GM12878 (cell line): ENCODE measurements at regions not wholly inside any gene's neighbourhood (a gene's known extent, or its start where the extent isn't known, plus 50 kb on each side); places are given as distances from the start of the nearest gene placed in this dataset.

Experiments used
- ATAC-seq: fragments of 200-7000 bp; cut with Tn5 transposase; 3 replicates; pipeline ENCODE4 v1.9.1; 2020; ENCODE audit warnings: mild to moderate bottlenecking, moderate library complexity
- BruUV-seq: library from RNA; stranded (reverse); fragments of 400-500 nt; replicated peaks from 2 replicates; lab custom pipeline; 2021; lab: Mats Ljungman, UMichigan
- CTCF ChIA-PET: fragments of 300-600 bp; sonication (Branson Sonifier 250); formaldehyde crosslinking; extraction: SDS; loops from one replicate; lab custom pipeline; 2021; ENCODE audit warnings: inconsistent platforms; lab: Yijun Ruan, JAX
- POLR2A ChIA-PET: fragments of 350-600 bp; formaldehyde crosslinking; extraction: SDS; loops from one replicate; lab custom pipeline; 2021; ENCODE audit warnings: inconsistent platforms; lab: Charles Lee
- RAD21 ChIA-PET: fragments of 300-600 bp; sonication (Branson Sonifier 250); formaldehyde crosslinking; loops from one replicate; lab custom pipeline; 2023; ENCODE audit warnings: antibody characterized with exemption; ENCODE audit not compliant: unreplicated experiment; lab: Charles Lee
- SMC1A ChIA-PET: fragments of 300-600 bp; sonication (Branson Sonifier 250); formaldehyde crosslinking; loops from one replicate; lab custom pipeline; 2023; ENCODE audit not compliant: unreplicated experiment, uncharacterized antibody; lab: Charles Lee
- DNase-seq: peaks from one replicate; pipeline ENCODE4 v3.0.0-alpha.2; 2011; ENCODE audit warnings: low read depth, low spot score
- FAIRE-seq: peaks from 3 replicates; lab custom pipeline; 2011; peaks lifted over from hg19 to GRCh38; lab: Jason Lieb, UNC
- H2AFZ ChIP-seq: 2 replicates; pipeline ENCODE4 v1.6.0; 2011; ENCODE audit warnings: low read depth, low read length, control low read depth; ENCODE audit not compliant: control insufficient read depth
- H3K27ac ChIP-seq: 2 replicates; pipeline ENCODE4 v1.5.1; 2011; ENCODE audit warnings: control low read depth; ENCODE audit not compliant: control insufficient read depth, insufficient read depth
- H3K27me3 ChIP-seq, 2 experiments: replicated peaks in 1 of 2; 2 replicates each; pipeline versions ENCODE4 v1.6.0 to v1.6.1; 2011; ENCODE audit warnings: low read length in 1 of 2; ENCODE audit not compliant: control insufficient read depth in 2 of 2, insufficient read depth in 2 of 2
- H3K36me3 ChIP-seq, 2 experiments: 2 replicates each; pipeline ENCODE4 v1.5.1; 2011; ENCODE audit warnings: low read length in 1 of 2; ENCODE audit not compliant: control insufficient read depth in 2 of 2, insufficient read depth in 2 of 2
- H3K4me1 ChIP-seq: 2 replicates; pipeline ENCODE4 v1.6.1; 2011; ENCODE audit warnings: mild to moderate bottlenecking, low read length, moderate library complexity, mixed read lengths; ENCODE audit not compliant: control insufficient read depth, insufficient read depth
- H3K4me2 ChIP-seq: 2 replicates; pipeline ENCODE4 v1.6.0; 2011; ENCODE audit warnings: control low read depth; ENCODE audit not compliant: control insufficient read depth, insufficient read depth
- H3K4me3 ChIP-seq: fragments of 200-600 bp; sonication (generic); 2 replicates; pipeline ENCODE4 v1.5.1; 2016
- H3K79me2 ChIP-seq: 2 replicates; pipeline ENCODE4 v1.6.0; 2011; ENCODE audit warnings: low read length; ENCODE audit not compliant: control insufficient read depth, insufficient read depth
- H3K9ac ChIP-seq: 2 replicates; pipeline ENCODE4 v1.8.0; 2011; ENCODE audit warnings: low read length, control low read depth, mixed read lengths; ENCODE audit not compliant: control insufficient read depth, insufficient read depth
- H3K9me3 ChIP-seq: replicated peaks from 3 replicates; pipeline ENCODE4 v1.5.1; 2011; ENCODE audit warnings: mild to moderate bottlenecking, low read length; ENCODE audit not compliant: control insufficient read depth, insufficient read depth
- H4K20me1 ChIP-seq: 2 replicates; pipeline ENCODE4 v1.6.0; 2011; ENCODE audit not compliant: control insufficient read depth, insufficient read depth
- NR2F1 ChIP-seq: fragments of 450-650 bp; conservative IDR thresholded peaks from 2 replicates; pipeline ENCODE4 v1.6.1; 2017; ENCODE audit warnings: mild to moderate bottlenecking
- RUNX3 ChIP-seq: IDR thresholded peaks from 2 replicates; pipeline ENCODE4 v1.6.1; 2012; ENCODE audit warnings: low read length, inconsistent platforms
- SMC3 ChIP-seq: IDR thresholded peaks from 2 replicates; pipeline ENCODE4 v1.6.1; 2011; ENCODE audit warnings: low read length, improper control_type of control experiment, borderline replicate concordance
- SP1 ChIP-seq: IDR thresholded peaks from one replicate; pipeline ENCODE4 v1.6.1; 2011; ENCODE audit warnings: low read depth, low read length
- WGBS: methylation state at CpG from one replicate; pipeline ENCODE4 v1.1.6; 2016; ENCODE audit warnings: low lambda C conversion rate; ENCODE audit not compliant: insufficient replicate concordance, insufficient coverage; ENCODE audit errors: missing lambda C conversion rate; 5-methylcytosine and 5-hydroxymethylcytosine counted together
- in situ Hi-C: fragments of 300-500 bp; cut with MboI; formaldehyde crosslinking; loops from 9 replicates; pipeline ENCODE4 v1.14.3; 2018; ENCODE audit warnings: mixed read lengths
- intact Hi-C: fragments of 100-400 bp; cut with micrococcal nuclease; formaldehyde crosslinking; loops from one replicate; pipeline ENCODE4 v1.14.2; 2022; ENCODE audit not compliant: unreplicated experiment
- TF ChIP-seq, protein P1 (sequence below): fragments of 450-650 bp; IDR thresholded peaks from 2 replicates; pipeline ENCODE4 v1.6.1; 2018; ENCODE audit warnings: borderline replicate concordance, mild to moderate bottlenecking; ENCODE audit not compliant: partially characterized antibody
- TF ChIP-seq, protein P2 (sequence below): fragments of 450-650 bp; IDR thresholded peaks from 2 replicates; pipeline ENCODE4 v1.6.1; 2017; ENCODE audit warnings: mild to moderate bottlenecking, low read depth, inconsistent platforms; ENCODE audit not compliant: poor library complexity, severe bottlenecking

DNA sequence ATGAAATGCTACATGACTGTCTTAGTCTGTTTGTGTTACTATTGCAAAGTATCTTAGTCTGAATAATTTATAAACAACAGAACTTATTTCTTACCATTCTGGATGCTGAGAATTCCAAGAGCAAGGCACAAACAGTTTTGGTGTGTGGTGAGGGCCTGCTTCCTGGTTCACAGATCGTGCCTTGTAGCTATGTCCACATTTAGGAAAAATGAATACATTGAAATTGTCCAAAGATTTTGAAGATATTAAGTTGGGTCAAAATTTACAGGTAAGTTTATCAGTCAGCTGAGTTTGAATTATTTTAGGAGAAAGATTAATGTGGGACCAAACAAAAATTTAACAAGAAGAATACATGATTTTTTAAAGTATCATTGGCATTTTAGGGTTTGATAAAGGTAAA is 293.5 kb downstream of the LTN1 start:
- intact Hi-C loops (no loop called here), in situ Hi-C loops (no loop called here)
- DNase-seq (no peak), FAIRE-seq (no peak), ATAC-seq (no peak)
- Histone ChIP-seq H3K79me2 (no peaks in the 10 kb centered on the region), H4K20me1 (no peaks in the 10 kb centered on the region), H3K4me2 (no peak overlapping the region), H3K9me3 (no peaks in the 10 kb centered on the region; the same call in 2 of the 3 replicates), H3K4me3 (no peak overlapping the region), H3K27ac (no peak overlapping the region), H3K9ac (no peak overlapping the region), H3K36me3 (no peaks in the 10 kb centered on the region), H3K27me3 (no peaks in the 10 kb centered on the region), H3K4me1 (no peaks in the 10 kb centered on the region), H2AFZ (no peak overlapping the region)
- ChIA-PET SMC1A (no interaction called here), CTCF (no interaction called here), RAD21 (no interaction called here), POLR2A (no interaction called here)
- no peak for TF ChIP-seq RUNX3
- no peak for TF ChIP-seq SP1
- no TSS peak for BruUV-seq
- WGBS, result 0% methylated on average over 1 of the region's 1 CpG

DNA sequence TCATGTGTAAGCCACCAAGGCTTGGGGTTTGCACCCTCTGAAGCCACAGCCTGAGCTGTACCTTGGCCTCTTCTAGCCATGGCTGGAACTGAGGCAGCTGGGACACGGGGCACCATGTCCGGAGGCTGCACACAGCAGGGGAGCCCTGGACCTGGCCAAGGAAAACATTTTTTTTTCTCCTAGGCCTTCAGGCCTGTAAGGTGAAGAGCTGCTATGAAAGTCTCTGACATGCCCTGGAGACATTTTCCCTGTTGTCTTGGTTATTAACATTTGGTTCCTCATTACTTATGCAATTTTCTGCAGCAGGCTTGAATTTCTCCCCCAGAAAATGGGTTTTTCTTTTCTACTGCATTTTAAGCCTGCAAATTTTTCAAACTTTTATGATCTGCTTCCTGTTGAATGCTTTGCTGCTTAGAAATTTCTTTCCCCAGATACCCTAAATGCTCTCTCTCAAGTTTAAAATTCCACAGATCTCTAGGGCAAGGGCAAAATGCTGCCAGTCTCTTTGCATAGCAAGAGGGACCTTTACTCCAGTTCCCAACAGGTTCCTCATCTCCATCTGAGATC is 295.8 kb downstream of the LTN1 start:
- RAD21 ChIA-PET, result no interaction called here

More for the DNA sequence above, 295.8 kb downstream of the LTN1 start:
- TF ChIP-seq, protein P1, sequence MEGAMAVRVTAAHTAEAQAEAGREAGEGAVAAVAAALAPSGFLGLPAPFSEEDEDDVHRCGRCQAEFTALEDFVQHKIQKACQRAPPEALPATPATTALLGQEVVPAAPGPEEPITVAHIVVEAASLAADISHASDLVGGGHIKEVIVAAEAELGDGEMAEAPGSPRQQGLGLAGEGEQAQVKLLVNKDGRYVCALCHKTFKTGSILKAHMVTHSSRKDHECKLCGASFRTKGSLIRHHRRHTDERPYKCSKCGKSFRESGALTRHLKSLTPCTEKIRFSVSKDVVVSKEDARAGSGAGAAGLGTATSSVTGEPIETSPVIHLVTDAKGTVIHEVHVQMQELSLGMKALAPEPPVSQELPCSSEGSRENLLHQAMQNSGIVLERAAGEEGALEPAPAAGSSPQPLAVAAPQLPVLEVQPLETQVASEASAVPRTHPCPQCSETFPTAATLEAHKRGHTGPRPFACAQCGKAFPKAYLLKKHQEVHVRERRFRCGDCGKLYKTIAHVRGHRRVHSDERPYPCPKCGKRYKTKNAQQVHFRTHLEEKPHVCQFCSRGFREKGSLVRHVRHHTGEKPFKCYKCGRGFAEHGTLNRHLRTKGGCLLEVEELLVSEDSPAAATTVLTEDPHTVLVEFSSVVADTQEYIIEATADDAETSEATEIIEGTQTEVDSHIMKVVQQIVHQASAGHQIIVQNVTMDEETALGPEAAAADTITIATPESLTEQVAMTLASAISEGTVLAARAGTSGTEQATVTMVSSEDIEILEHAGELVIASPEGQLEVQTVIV, result no peak
- no peak for TF ChIP-seq SMC3
- TF ChIP-seq, protein P2, sequence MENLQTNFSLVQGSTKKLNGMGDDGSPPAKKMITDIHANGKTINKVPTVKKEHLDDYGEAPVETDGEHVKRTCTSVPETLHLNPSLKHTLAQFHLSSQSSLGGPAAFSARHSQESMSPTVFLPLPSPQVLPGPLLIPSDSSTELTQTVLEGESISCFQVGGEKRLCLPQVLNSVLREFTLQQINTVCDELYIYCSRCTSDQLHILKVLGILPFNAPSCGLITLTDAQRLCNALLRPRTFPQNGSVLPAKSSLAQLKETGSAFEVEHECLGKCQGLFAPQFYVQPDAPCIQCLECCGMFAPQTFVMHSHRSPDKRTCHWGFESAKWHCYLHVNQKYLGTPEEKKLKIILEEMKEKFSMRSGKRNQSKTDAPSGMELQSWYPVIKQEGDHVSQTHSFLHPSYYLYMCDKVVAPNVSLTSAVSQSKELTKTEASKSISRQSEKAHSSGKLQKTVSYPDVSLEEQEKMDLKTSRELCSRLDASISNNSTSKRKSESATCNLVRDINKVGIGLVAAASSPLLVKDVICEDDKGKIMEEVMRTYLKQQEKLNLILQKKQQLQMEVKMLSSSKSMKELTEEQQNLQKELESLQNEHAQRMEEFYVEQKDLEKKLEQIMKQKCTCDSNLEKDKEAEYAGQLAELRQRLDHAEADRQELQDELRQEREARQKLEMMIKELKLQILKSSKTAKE, result no peak
- no peak for TF ChIP-seq NR2F1
- ChIA-PET CTCF (no interaction called here), SMC1A (no interaction called here), POLR2A (no interaction called here)
- H3K27me3 ChIP-seq, result no peaks in the 10 kb centered on the region
- intact Hi-C loops (no loop called here), in situ Hi-C loops (no loop called here)
- DNase-seq (no peak), FAIRE-seq (no peak), ATAC-seq (no peak)
- H3K4me2 ChIP-seq, result no peak overlapping the region
- no peak overlapping the region for H3K9ac ChIP-seq
- H3K27ac ChIP-seq, result no peak overlapping the region
- no TSS peak for BruUV-seq
- no peaks in the 10 kb centered on the region for H3K79me2 ChIP-seq
- H3K4me1 ChIP-seq, result no peaks in the 10 kb centered on the region
- no peaks in the 10 kb centered on the region for H3K36me3 ChIP-seq
- H2AFZ ChIP-seq, result no peak overlapping the region
- H3K4me3 ChIP-seq, result no peak overlapping the region
- H3K9me3 ChIP-seq, result no peaks in the 10 kb centered on the region; the same call in 2 of the 3 replicates
- 40% methylated on average over 2 of the region's 2 CpGs for WGBS
- no peaks in the 10 kb centered on the region for H4K20me1 ChIP-seq
